Stomach smooth muscle (tissue), 2 donors: ENCODE measurements at regions not wholly inside any gene's neighbourhood (a gene's known extent, or its start where the extent isn't known, plus 50 kb on each side); places are given as distances from the start of the nearest gene placed in this dataset.
"Not testable (repeated sequence)": the region's sequence is repeated elsewhere in the genome, so short reads cannot be mapped to it uniquely, and the experiment has no call there.

Experiments
- H3K27ac ChIP-seq: one replicate; pipeline ENCODE4 v1.7.0; 2013; ENCODE audit warnings: mild to moderate bottlenecking, low read length, inconsistent platforms
- H3K27me3 ChIP-seq, 2 donors: one replicate each; pipeline ENCODE4 v1.7.0; 2013; ENCODE audit warnings: low read length in 2 of 2; ENCODE audit not compliant: insufficient read depth in 2 of 2, control insufficient read depth in 1 of 2
- H3K36me3 ChIP-seq, 2 donors: one replicate each; pipeline ENCODE4 v1.7.0; 2013; ENCODE audit warnings: low read length in 2 of 2; ENCODE audit not compliant: control insufficient read depth in 2 of 2, insufficient read depth in 2 of 2
- H3K4me1 ChIP-seq: one replicate; pipeline ENCODE4 v1.7.0; 2013; ENCODE audit warnings: low read length; ENCODE audit not compliant: control insufficient read depth, insufficient read depth
- H3K4me3 ChIP-seq, 2 donors: one replicate each; pipeline ENCODE4 v1.7.0; 2013; ENCODE audit warnings: low read length in 2 of 2
- H3K9ac ChIP-seq, 2 donors: one replicate each; pipeline ENCODE4 v1.7.0; 2013; ENCODE audit warnings: low read length in 2 of 2, mild to moderate bottlenecking in 1 of 2
- H3K9me3 ChIP-seq, 2 donors: one replicate each; pipeline ENCODE4 v1.7.0; 2013; ENCODE audit warnings: low read length in 2 of 2; ENCODE audit not compliant: control insufficient read depth in 2 of 2
- donor health status: healthy.
- donor health status: Pancreatic carcinoma.

- Histone ChIP-seq H3K9ac (no peak overlapping the region), H3K27ac (no peak overlapping the region), H3K27me3 (no peaks in the 10 kb centered on the region), H3K9me3 (no peaks in the 10 kb centered on the region), H3K4me3 (no peak overlapping the region), H3K36me3 (no peaks in the 10 kb centered on the region), H3K4me1 (no peaks in the 10 kb centered on the region)
Measured at GRCh38 chr5:101338226-101338625, 435.1 kb upstream of the ST8SIA4 start.

GRCh38 chr5:101327816-101328215 is 424.7 kb upstream of the ST8SIA4 start:
- H3K27me3 ChIP-seq, result no peaks in the 10 kb centered on the region
- H3K9me3 ChIP-seq, result no peaks in the 10 kb centered on the region
- H3K4me1 ChIP-seq, result no peaks in the 10 kb centered on the region
- H3K9ac ChIP-seq, result no peak overlapping the region
- no peak overlapping the region for H3K27ac ChIP-seq
- no peak overlapping the region for H3K4me3 ChIP-seq
- H3K36me3 ChIP-seq, result no peaks in the 10 kb centered on the region

- Histone ChIP-seq H3K4me3 (no peak overlapping the region), H3K36me3 (no peaks in the 10 kb centered on the region), H3K27me3 (no peaks in the 10 kb centered on the region), H3K27ac (no peak overlapping the region), H3K9me3 (no peaks in the 10 kb centered on the region), H3K9ac (no peak overlapping the region), H3K4me1 (no peaks in the 10 kb centered on the region)
Measured at GRCh38 chr5:101326766-101327165, 423.7 kb upstream of the ST8SIA4 start.

- H3K36me3 ChIP-seq, H3K4me1 ChIP-seq, H3K4me3 ChIP-seq, H3K9ac ChIP-seq, H3K27ac ChIP-seq, H3K27me3 ChIP-seq, H3K9me3 ChIP-seq: not testable (repeated sequence)
Measured at GRCh38 chr5:101316401-101316800, 413.3 kb upstream of the ST8SIA4 start.

GRCh38 chr5:101306391-101307137 is 403.5 kb upstream of the ST8SIA4 start:
- H3K4me1 ChIP-seq, result no peaks in the 10 kb centered on the region
- no peak overlapping the region for H3K9ac ChIP-seq
- no peak overlapping the region for H3K27ac ChIP-seq
- no peaks in the 10 kb centered on the region for H3K36me3 ChIP-seq
- H3K27me3 ChIP-seq, result no peaks in the 10 kb centered on the region
- no peaks in the 10 kb centered on the region for H3K9me3 ChIP-seq
- no peak overlapping the region for H3K4me3 ChIP-seq

- H3K27me3 ChIP-seq, result no peaks in the 10 kb centered on the region
- no peaks in the 10 kb centered on the region for H3K36me3 ChIP-seq
- no peak overlapping the region for H3K4me3 ChIP-seq
- H3K9ac ChIP-seq, result no peak overlapping the region
- H3K27ac ChIP-seq, result no peak overlapping the region
- H3K4me1 ChIP-seq, result no peaks in the 10 kb centered on the region
- H3K9me3 ChIP-seq, result no peaks in the 10 kb centered on the region
Measured at GRCh38 chr5:101296477-101296876, 393.4 kb upstream of the ST8SIA4 start.

- Histone ChIP-seq H3K9ac (no peak overlapping the region), H3K36me3 (no peaks in the 10 kb centered on the region), H3K9me3 (no peaks in the 10 kb centered on the region), H3K4me3 (no peak overlapping the region), H3K27me3 (no peaks in the 10 kb centered on the region), H3K4me1 (no peaks in the 10 kb centered on the region), H3K27ac (no peak overlapping the region)
Measured at GRCh38 chr5:101292199-101292598, 389.1 kb upstream of the ST8SIA4 start.

GRCh38 chr5:101290761-101291160 is 387.7 kb upstream of the ST8SIA4 start:
- H3K27ac ChIP-seq, H3K9ac ChIP-seq, H3K4me1 ChIP-seq, H3K27me3 ChIP-seq, H3K4me3 ChIP-seq, H3K36me3 ChIP-seq, H3K9me3 ChIP-seq: not testable (repeated sequence)

- Histone ChIP-seq H3K27ac (no peak overlapping the region), H3K4me3 (no peak overlapping the region), H3K36me3 (no peaks in the 10 kb centered on the region), H3K9me3 (no peaks in the 10 kb centered on the region), H3K9ac (no peak overlapping the region), H3K27me3 (no peaks in the 10 kb centered on the region), H3K4me1 (no peaks in the 10 kb centered on the region)
Measured at GRCh38 chr5:101288633-101289032, 385.6 kb upstream of the ST8SIA4 start.

- Histone ChIP-seq H3K27ac (no peak overlapping the region), H3K9ac (no peak overlapping the region), H3K27me3 (no peaks in the 10 kb centered on the region), H3K36me3 (no peaks in the 10 kb centered on the region), H3K4me1 (no peaks in the 10 kb centered on the region), H3K9me3 (no peaks in the 10 kb centered on the region), H3K4me3 (no peak overlapping the region)
Measured at GRCh38 chr5:101284736-101285375, 381.8 kb upstream of the ST8SIA4 start.

- not testable (repeated sequence) for H3K36me3 ChIP-seq, H3K9ac ChIP-seq
Measured at GRCh38 chr5:101283938-101284337, 380.9 kb upstream of the ST8SIA4 start.

More at GRCh38 chr5:101283938-101284337, 380.9 kb upstream of the ST8SIA4 start:
- H3K27me3 ChIP-seq, H3K4me3 ChIP-seq, H3K4me1 ChIP-seq, H3K27ac ChIP-seq, H3K9me3 ChIP-seq: not testable (repeated sequence)
